AG04450 (cell line): ENCODE measurements at regions not wholly inside any gene's neighbourhood (a gene's known extent, or its start where the extent isn't known, plus 50 kb on each side); places are given as distances from the start of the nearest gene placed in this dataset.
"Not testable (repeated sequence)": the region's sequence is repeated elsewhere in the genome, so short reads cannot be mapped to it uniquely, and the experiment has no call there.

ENCODE experiments used
- CTCF ChIA-PET: fragments of 300-600, 350-600 bp; formaldehyde crosslinking; extraction: SDS; loops from one replicate; lab custom pipeline; 2022; ENCODE audit warnings: antibody characterized with exemption, inconsistent platforms; lab: Charles Lee
- POLR2A ChIA-PET: fragments of 350-600 bp; formaldehyde crosslinking; extraction: SDS; loops from one replicate; lab custom pipeline; 2021; ENCODE audit warnings: antibody characterized with exemption, inconsistent platforms; lab: Yijun Ruan, JAX
- DNase-seq: peaks from one replicate; pipeline ENCODE4 v3.0.0-alpha.2; 2011; ENCODE audit warnings: low read depth, low spot score
- H3K27ac ChIP-seq: one replicate; pipeline ENCODE4 v1.5.1; 2012; ENCODE audit warnings: low read depth, low read length, control low read depth
- H3K27me3 ChIP-seq: one replicate; pipeline ENCODE4 v1.6.0; 2012; ENCODE audit warnings: low read length; ENCODE audit not compliant: control insufficient read depth, insufficient read depth
- H3K4me3 ChIP-seq: 2 replicates; pipeline ENCODE4 v1.5.1; 2011; ENCODE audit warnings: mild to moderate bottlenecking, low read depth, low read length, control low read depth
- H3K9me3 ChIP-seq: 2 replicates; pipeline ENCODE4 v1.5.1; 2012; ENCODE audit warnings: low read length; ENCODE audit not compliant: control insufficient read depth, insufficient read depth
- TF ChIP-seq, protein P1 (sequence below): IDR thresholded peaks from 2 replicates; pipeline ENCODE4 v1.5.1; 2011; ENCODE audit warnings: low read depth, low read length, control low read depth, inconsistent platforms

DNA sequence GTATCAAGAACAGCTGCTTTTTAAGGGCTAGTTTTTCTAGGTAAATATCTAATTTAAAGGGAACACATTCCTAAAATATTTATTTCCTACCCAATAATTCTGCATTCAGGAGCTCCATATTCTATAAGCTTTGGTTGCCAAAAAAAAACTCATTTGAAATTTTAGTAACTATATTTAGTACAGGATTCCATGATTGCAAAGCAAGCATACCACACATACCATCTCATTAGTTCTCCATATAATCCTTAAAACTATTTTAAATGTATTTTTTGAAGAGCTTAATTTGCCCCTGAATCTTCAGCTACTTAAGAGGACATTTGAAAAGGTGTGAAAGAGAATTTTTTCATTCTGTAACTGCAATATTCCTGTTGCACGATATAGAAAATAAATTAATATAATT, 877.0 kb downstream of the NR2F1-AS1 start:
- Histone ChIP-seq H3K27ac (no peak overlapping the region), H3K4me3 (no peak overlapping the region), H3K9me3 (no peaks in the 10 kb centered on the region), H3K27me3 (no peaks in the 10 kb centered on the region)
- DNase-seq, result no peak
- CTCF ChIA-PET, result interaction anchor here (0.6 to 1.1 kb wide), 3 partner anchors 13 to 69 kb away, joined by 3 to 7 read pairs (median 3); no protein-coding TSS in a partner anchor
- TF ChIP-seq, protein P1, sequence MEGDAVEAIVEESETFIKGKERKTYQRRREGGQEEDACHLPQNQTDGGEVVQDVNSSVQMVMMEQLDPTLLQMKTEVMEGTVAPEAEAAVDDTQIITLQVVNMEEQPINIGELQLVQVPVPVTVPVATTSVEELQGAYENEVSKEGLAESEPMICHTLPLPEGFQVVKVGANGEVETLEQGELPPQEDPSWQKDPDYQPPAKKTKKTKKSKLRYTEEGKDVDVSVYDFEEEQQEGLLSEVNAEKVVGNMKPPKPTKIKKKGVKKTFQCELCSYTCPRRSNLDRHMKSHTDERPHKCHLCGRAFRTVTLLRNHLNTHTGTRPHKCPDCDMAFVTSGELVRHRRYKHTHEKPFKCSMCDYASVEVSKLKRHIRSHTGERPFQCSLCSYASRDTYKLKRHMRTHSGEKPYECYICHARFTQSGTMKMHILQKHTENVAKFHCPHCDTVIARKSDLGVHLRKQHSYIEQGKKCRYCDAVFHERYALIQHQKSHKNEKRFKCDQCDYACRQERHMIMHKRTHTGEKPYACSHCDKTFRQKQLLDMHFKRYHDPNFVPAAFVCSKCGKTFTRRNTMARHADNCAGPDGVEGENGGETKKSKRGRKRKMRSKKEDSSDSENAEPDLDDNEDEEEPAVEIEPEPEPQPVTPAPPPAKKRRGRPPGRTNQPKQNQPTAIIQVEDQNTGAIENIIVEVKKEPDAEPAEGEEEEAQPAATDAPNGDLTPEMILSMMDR, result no peak
- POLR2A ChIA-PET, result no interaction called here

DNA sequence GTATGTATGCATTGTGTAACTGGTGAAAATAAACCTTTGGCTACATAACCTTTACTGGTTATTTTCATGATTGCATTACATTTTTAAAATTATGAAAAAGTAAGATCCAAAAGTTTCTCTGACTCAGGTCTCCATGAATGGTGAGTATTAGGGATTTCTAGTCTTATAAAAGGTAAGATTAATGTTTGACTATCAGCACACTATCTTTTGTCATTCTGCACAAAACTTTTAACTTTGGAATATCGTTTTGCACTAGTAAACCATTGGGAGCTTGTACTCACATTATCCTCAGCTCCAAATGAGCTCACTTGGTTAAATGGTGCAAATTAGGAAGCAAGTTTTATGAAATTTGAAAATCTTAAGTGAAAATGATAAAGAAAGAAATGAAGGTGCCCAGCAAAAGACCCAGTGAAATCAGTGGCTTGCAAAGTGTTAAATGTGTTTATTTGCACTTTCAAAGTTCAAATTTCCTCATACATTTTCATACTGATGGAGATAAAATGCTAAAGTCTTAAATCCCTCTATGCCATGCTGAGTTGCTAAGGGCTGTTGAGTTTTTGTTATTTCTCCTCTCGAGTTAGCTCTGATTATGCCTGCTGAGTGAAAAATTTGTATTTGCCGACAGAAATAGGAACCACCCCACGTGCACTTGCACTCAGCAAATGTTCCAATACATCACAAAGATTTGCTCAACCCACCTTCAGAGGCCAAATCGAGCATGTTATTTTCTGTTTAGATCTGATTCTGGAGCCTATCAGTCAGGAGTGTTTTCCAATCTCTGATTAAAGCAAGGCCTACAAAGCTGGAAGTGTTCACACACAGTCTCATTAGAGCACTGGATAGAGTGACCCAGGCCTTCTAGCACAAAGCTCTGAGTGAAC, 885.7 kb downstream of the NR2F1-AS1 start:
- CTCF ChIA-PET, result no interaction called here
- Histone ChIP-seq H3K9me3 (no peaks in the 10 kb centered on the region), H3K27ac (no peak overlapping the region), H3K27me3 (no peaks in the 10 kb centered on the region), H3K4me3 (no peak overlapping the region)
- TF ChIP-seq, protein P1, result no peak
- DNase-seq, result no peak
- POLR2A ChIA-PET, result no interaction called here

GRCh38 chr5:92694067-92694466, 887.0 kb downstream of the NR2F1-AS1 start:
- ChIA-PET POLR2A (no interaction called here), CTCF (no interaction called here)
- TF ChIP-seq, protein P1, result no peak
- Histone ChIP-seq H3K4me3 (no peak overlapping the region), H3K27me3 (no peaks in the 10 kb centered on the region), H3K9me3 (no peaks in the 10 kb centered on the region), H3K27ac (no peak overlapping the region)
- no peak for DNase-seq

- CTCF ChIA-PET, H3K4me3 ChIP-seq, H3K9me3 ChIP-seq, H3K27me3 ChIP-seq, POLR2A ChIA-PET, H3K27ac ChIP-seq, DNase-seq: not testable (repeated sequence)
Observed at GRCh38 chr5:92691955-92692354, 889.1 kb downstream of the NR2F1-AS1 start.

- Histone ChIP-seq H3K27ac (no peak overlapping the region), H3K27me3 (no peaks in the 10 kb centered on the region), H3K9me3 (no peaks in the 10 kb centered on the region; the same call in 1 of the 2 replicates), H3K4me3 (no peak overlapping the region)
- TF ChIP-seq, protein P1, result peak; percentile 67
- ChIA-PET POLR2A (interaction anchor here (1.0 kb wide), 1 partner anchor 504 kb away, joined by 3 read pairs; no protein-coding TSS in a partner anchor), CTCF (interaction anchor here (0.6 to 2.3 kb wide), 48 partner anchors 9 to 1422 kb away, joined by 3 to 24 read pairs (median 3); no protein-coding TSS in a partner anchor)
- DNase-seq, result peak; percentile 38
Observed at GRCh38 chr5:92687821-92688722, 892.9 kb downstream of the NR2F1-AS1 start.
